K562 (cell line): ENCODE measurements at regions not wholly inside any gene's neighbourhood (a gene's known extent, or its start where the extent isn't known, plus 50 kb on each side); places are given as distances from the start of the nearest gene placed in this dataset.

Experiments used
- ATAC-seq: fragments of 200-7000 bp; cut with Tn5 transposase; 3 replicates; pipeline ENCODE4 v1.9.1; 2020; ENCODE audit warnings: moderate library complexity
- BruUV-seq: library from RNA; stranded (reverse); fragments of 400-500 nt; replicated peaks from 2 replicates; lab custom pipeline; 2021; lab: Mats Ljungman, UMichigan
- CTCF ChIA-PET: fragments of 300-600 bp; formaldehyde crosslinking; extraction: SDS; loops from one replicate; lab custom pipeline; 2021; ENCODE audit warnings: low intra/inter-chr PET ratio; lab: Yijun Ruan, JAX
- POLR2A ChIA-PET: fragments of 300-600, 350-650 bp; sonication (Branson Sonifier 250); formaldehyde crosslinking; extraction: SDS; loops from one replicate; lab custom pipeline; 2021; ENCODE audit warnings: antibody characterized with exemption, inconsistent platforms; lab: Yijun Ruan, JAX
- DNase-seq, 4 experiments: peaks; one replicate each; pipeline versions ENCODE4 v3.0.0 to v3.0.0-alpha.2; 2011 to 2018; ENCODE audit warnings: low spot score in 3 of 4, mixed read lengths in 3 of 4; ENCODE audit errors: extremely low read depth in 1 of 4
- FAIRE-seq: peaks from 2 replicates; lab custom pipeline; 2011; peaks lifted over from hg19 to GRCh38; lab: Jason Lieb, UNC
- H2AFZ ChIP-seq: 2 replicates; pipeline ENCODE4 v1.6.0; 2011; ENCODE audit warnings: low read depth, low read length, control low read depth, inconsistent platforms
- H3K27ac ChIP-seq: fragments of 200-600 bp; 3 replicates; pipeline ENCODE4 v1.8.0; 2011; ENCODE audit warnings: low read depth, mild to moderate bottlenecking, control low read depth, inconsistent platforms, low read length, moderate library complexity, mixed read lengths; ENCODE audit errors: extremely low read depth
- H3K27me3 ChIP-seq, 2 experiments: fragments of 300-600 bp in 1 of 2; 2 replicates in 1 of 2; 3 replicates in 1 of 2; pipeline versions ENCODE4 v1.6.0 to v1.8.0; 2011; ENCODE audit warnings: inconsistent platforms in 2 of 2, low read length in 2 of 2, mild to moderate bottlenecking in 1 of 2, mixed read lengths in 1 of 2, moderate library complexity in 1 of 2; ENCODE audit not compliant: control insufficient read depth in 2 of 2, insufficient read depth in 2 of 2
- H3K36me3 ChIP-seq: fragments of 300-600 bp; 3 replicates; pipeline ENCODE4 v1.8.0; 2011; ENCODE audit warnings: mild to moderate bottlenecking, low read length, inconsistent platforms; ENCODE audit not compliant: control insufficient read depth, insufficient read depth
- H3K4me1 ChIP-seq, 2 experiments: fragments of 200-600 bp in 1 of 2; replicated peaks in 1 of 2; 2 replicates in 1 of 2; 3 replicates in 1 of 2; pipeline versions ENCODE4 v1.5.1 to v1.8.0; 2011; ENCODE audit warnings: inconsistent platforms in 2 of 2, low read length in 2 of 2, mild to moderate bottlenecking in 1 of 2, mixed read lengths in 1 of 2, moderate library complexity in 1 of 2; ENCODE audit not compliant: control insufficient read depth in 2 of 2, insufficient read depth in 2 of 2
- H3K4me2 ChIP-seq: 2 replicates; pipeline ENCODE4 v1.6.1; 2011; ENCODE audit warnings: low read length, control low read depth, inconsistent platforms, mixed read lengths; ENCODE audit not compliant: insufficient read depth
- H3K4me3 ChIP-seq: fragments of 200-600 bp; sonication (generic), shearing (Covaris generic); 2 replicates; pipeline ENCODE4 v1.5.1; 2016; ENCODE audit warnings: control low read depth, inconsistent platforms
- H3K79me2 ChIP-seq: fragments of 200-600 bp; 3 replicates; pipeline ENCODE4 v1.8.0; 2011; ENCODE audit warnings: low read length, inconsistent platforms; ENCODE audit not compliant: control insufficient read depth, insufficient read depth
- H3K9ac ChIP-seq, 2 experiments: 2 replicates each; pipeline versions ENCODE4 v1.6.0 to v1.6.1; 2011; ENCODE audit warnings: low read depth in 2 of 2, low read length in 2 of 2, control low read depth in 1 of 2, inconsistent platforms in 1 of 2, mild to moderate bottlenecking in 1 of 2, mixed read lengths in 1 of 2; ENCODE audit not compliant: insufficient read depth in 1 of 2
- H3K9me1 ChIP-seq: one replicate; pipeline ENCODE4 v1.6.0; 2011; ENCODE audit warnings: inconsistent platforms, mild to moderate bottlenecking, low read length, moderate library complexity; ENCODE audit not compliant: control insufficient read depth, insufficient read depth
- H3K9me3 ChIP-seq: replicated peaks from 2 replicates; pipeline ENCODE4 v1.5.1; 2011; ENCODE audit warnings: low read depth, low read length, inconsistent platforms; ENCODE audit not compliant: control insufficient read depth, insufficient read depth
- H4K20me1 ChIP-seq: replicated peaks from 2 replicates; pipeline ENCODE4 v1.6.1; 2011; ENCODE audit warnings: low read length, inconsistent platforms, mixed read lengths; ENCODE audit not compliant: control insufficient read depth, insufficient read depth
- HNRNPL ChIP-seq: fragments of 200-400 bp; formaldehyde crosslinking; IDR thresholded peaks from 2 replicates; pipeline ENCODE4 v1.6.1; 2017; ENCODE audit warnings: low read depth, mild to moderate bottlenecking, low read length
- KLF1 ChIP-seq: fragments of 450-650 bp; IDR thresholded peaks from 2 replicates; pipeline ENCODE4 v1.6.1; 2016; ENCODE audit warnings: missing genetic modification characterization, missing compliant biosample characterization
- NR2C2 ChIP-seq, 2 experiments: fragments of 200-800 bp in 1 of 2; sonication (Bioruptor generic) in 1 of 2; sonication (generic) in 1 of 2; formaldehyde crosslinking in 1 of 2; IDR thresholded peaks; 2 replicates each; pipeline versions ENCODE4 v1.6.1 to v1.8.0; 2016 to 2022; ENCODE audit warnings: mild to moderate bottlenecking in 1 of 2, missing compliant biosample characterization in 1 of 2, missing genetic modification characterization in 1 of 2, missing genetic modification reagents in 1 of 2
- NR2F6 ChIP-seq: fragments of 450-650 bp; formaldehyde crosslinking; IDR thresholded peaks from 2 replicates; pipeline ENCODE4 v1.4.0; 2020; ENCODE audit warnings: mild to moderate bottlenecking
- RAD21 ChIP-seq, 2 experiments: fragments of 250-450 bp in 1 of 2; fragments of 450-650 bp in 1 of 2; sonication (Bioruptor Pico) in 1 of 2; formaldehyde crosslinking in 1 of 2; IDR thresholded peaks in 1 of 2; conservative IDR thresholded peaks in 1 of 2; 2 replicates each; pipeline versions ENCODE4 v1.4.0 to v1.8.0; 2020 to 2022; ENCODE audit warnings: mild to moderate bottlenecking in 2 of 2, moderate library complexity in 1 of 2
- TBP ChIP-seq: optimal IDR thresholded peaks from 2 replicates; pipeline ENCODE3; 2011; ENCODE audit warnings: low read depth, low read length, improper control_type of control experiment
- TCFL5 ChIP-seq: fragments of 250-450 bp; sonication (Bioruptor Pico); conservative IDR thresholded peaks from 2 replicates; pipeline ENCODE4 v1.6.1; 2021; ENCODE audit warnings: mild to moderate bottlenecking, moderate library complexity, matching md5 sums
- TOE1 ChIP-seq, 2 experiments: fragments of 450-650 bp in 1 of 2; sonication (generic) in 1 of 2; formaldehyde crosslinking in 1 of 2; IDR thresholded peaks; 2 replicates each; pipeline versions ENCODE4 v1.7.1 to v1.8.0; 2016 to 2022; ENCODE audit warnings: borderline replicate concordance in 2 of 2, mild to moderate bottlenecking in 2 of 2, antibody characterized with exemption in 1 of 2, inconsistent platforms in 1 of 2, low read depth in 1 of 2, missing genetic modification reagents in 1 of 2, moderate library complexity in 1 of 2
- ZNF384 ChIP-seq: IDR thresholded peaks from 2 replicates; pipeline ENCODE4 v1.6.1; 2012; ENCODE audit warnings: low read depth, low read length, improper control_type of control experiment
- WGBS: fragments of 100-300 bp; shearing (Covaris generic); methylation state at CpG from one replicate; pipeline ENCODE4 v1.1.6; 2016; ENCODE audit warnings: low coverage, mixed read lengths; ENCODE audit not compliant: insufficient coverage; ENCODE audit errors: missing lambda C conversion rate; 5-methylcytosine and 5-hydroxymethylcytosine counted together
- in situ Hi-C: fragments of 300-500 bp; cut with MboI; formaldehyde crosslinking; loops from 4 replicates; pipeline ENCODE4 v1.15.0; 2018; ENCODE audit warnings: inconsistent platforms, mixed read lengths
- intact Hi-C: fragments of 100-400 bp; cut with micrococcal nuclease; formaldehyde crosslinking; loops from 2 replicates; pipeline ENCODE4 v1.14.2; 2022
- TF ChIP-seq, protein P1 (sequence below): fragments of 250-450 bp; sonication (Bioruptor Pico); IDR thresholded peaks from 2 replicates; pipeline ENCODE4 v1.8.0; 2022; ENCODE audit warnings: inconsistent platforms, mild to moderate bottlenecking, moderate library complexity, borderline replicate concordance
- TF ChIP-seq, protein P2 (sequence below), 3 experiments: IDR thresholded peaks in 2 of 3; conservative IDR thresholded peaks in 1 of 3; 2 replicates each; pipeline ENCODE4 v1.5.1; 2011 to 2012; ENCODE audit warnings: low read length in 3 of 3, mild to moderate bottlenecking in 3 of 3, control low read depth in 2 of 3, improper control_type of control experiment in 1 of 3, inconsistent platforms in 1 of 3, low read depth in 1 of 3, mixed read lengths in 1 of 3, moderate library complexity in 1 of 3; ENCODE audit not compliant: insufficient read depth in 2 of 3
- TF ChIP-seq, protein P3 (sequence below): sonication (generic); formaldehyde crosslinking; IDR thresholded peaks from 2 replicates; pipeline ENCODE4 v1.8.1; 2023; ENCODE audit warnings: missing genetic modification reagents, mild to moderate bottlenecking, borderline replicate concordance

DNA sequence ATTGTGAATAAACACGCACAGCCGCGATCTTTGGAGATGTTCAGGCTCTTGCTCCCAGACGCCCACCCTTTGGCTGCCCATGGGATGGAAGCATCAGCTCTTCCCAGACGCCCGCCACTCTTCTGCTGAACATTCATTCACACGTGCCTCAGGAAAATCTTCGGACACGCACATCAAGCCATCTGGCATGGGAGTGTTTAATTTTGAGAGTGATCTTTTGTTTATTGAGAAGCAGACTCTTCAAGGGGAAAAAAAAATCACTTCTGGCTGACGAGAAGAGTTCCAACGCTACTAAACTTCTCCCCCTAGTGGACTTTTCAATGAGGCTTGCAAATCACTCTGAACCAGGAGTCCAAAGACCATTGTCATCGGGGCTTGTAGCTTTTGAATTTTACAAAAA is 62.0 kb upstream of the NUDT7 start:
- BruUV-seq: no TSS peak
- Histone ChIP-seq H3K9me1 (no peaks in the 10 kb centered on the region), H3K27ac (no peak overlapping the region), H3K9me3 (no peaks in the 10 kb centered on the region), H3K9ac (no peak overlapping the region), H3K36me3 (no peaks in the 10 kb centered on the region), H2AFZ (no peak overlapping the region), H3K4me1 (no peaks in the 10 kb centered on the region; a peak in 1 of 5 replicates), H3K4me3 (no peak overlapping the region), H3K79me2 (no peaks in the 10 kb centered on the region), H3K27me3 (no peaks in the 10 kb centered on the region; a peak in 2 of 5 replicates), H3K4me2 (no peak overlapping the region), H4K20me1 (no peaks in the 10 kb centered on the region)
- WGBS: 0% methylated on average over 12 of the region's 12 CpGs
- peak; percentile 9 to 18 (median 14) for DNase-seq
- ChIA-PET POLR2A (no interaction called here), CTCF (interaction anchor here (0.8 to 1.2 kb wide), 3 partner anchors 62 to 424 kb away, joined by 3 to 9 read pairs (median 4); no protein-coding TSS in a partner anchor)
- intact Hi-C loops (loop anchor here (5.0 kb wide), 1 partner anchor 423 kb away; no protein-coding TSS in a partner anchor), in situ Hi-C loops (no loop called here)
- ATAC-seq: 0 out of 3 replicates have a peak, but pooled peaks have one; percentile 47
- no peak for FAIRE-seq
- TF ChIP-seq NR2C2 (CRISPR knock-in tag; IDR thresholded peaks at IDR 0.05) (no peak), NR2C2 (tag; IDR thresholded peaks at IDR 0.05) (no peak), TBP (no peak), TCFL5 (no peak), TOE1 (IDR thresholded peaks at IDR 0.05; ENCODE audit: borderline replicate concordance) (no peak), TOE1 (CRISPR knock-in tag; IDR thresholded peaks at IDR 0.05; ENCODE audit: borderline replicate concordance, low read depth) (no peak), KLF1 (tag) (no peak), NR2F6 (CRISPR knock-in tag) (no peak), HNRNPL (no peak), ZNF384 (peak; percentile 23; the same call in 1 of the 2 replicates), RAD21 (CRISPR knock-in tag; conservative IDR thresholded peaks at IDR 0.05 in 1 of 2, IDR thresholded peaks at IDR 0.05 in 1 of 2) (peak; percentile 27 to 38; a peak in 3 of 4 replicates)
- TF ChIP-seq, protein P1, sequence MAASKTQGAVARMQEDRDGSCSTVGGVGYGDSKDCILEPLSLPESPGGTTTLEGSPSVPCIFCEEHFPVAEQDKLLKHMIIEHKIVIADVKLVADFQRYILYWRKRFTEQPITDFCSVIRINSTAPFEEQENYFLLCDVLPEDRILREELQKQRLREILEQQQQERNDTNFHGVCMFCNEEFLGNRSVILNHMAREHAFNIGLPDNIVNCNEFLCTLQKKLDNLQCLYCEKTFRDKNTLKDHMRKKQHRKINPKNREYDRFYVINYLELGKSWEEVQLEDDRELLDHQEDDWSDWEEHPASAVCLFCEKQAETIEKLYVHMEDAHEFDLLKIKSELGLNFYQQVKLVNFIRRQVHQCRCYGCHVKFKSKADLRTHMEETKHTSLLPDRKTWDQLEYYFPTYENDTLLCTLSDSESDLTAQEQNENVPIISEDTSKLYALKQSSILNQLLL: no peak
- TF ChIP-seq, protein P2, sequence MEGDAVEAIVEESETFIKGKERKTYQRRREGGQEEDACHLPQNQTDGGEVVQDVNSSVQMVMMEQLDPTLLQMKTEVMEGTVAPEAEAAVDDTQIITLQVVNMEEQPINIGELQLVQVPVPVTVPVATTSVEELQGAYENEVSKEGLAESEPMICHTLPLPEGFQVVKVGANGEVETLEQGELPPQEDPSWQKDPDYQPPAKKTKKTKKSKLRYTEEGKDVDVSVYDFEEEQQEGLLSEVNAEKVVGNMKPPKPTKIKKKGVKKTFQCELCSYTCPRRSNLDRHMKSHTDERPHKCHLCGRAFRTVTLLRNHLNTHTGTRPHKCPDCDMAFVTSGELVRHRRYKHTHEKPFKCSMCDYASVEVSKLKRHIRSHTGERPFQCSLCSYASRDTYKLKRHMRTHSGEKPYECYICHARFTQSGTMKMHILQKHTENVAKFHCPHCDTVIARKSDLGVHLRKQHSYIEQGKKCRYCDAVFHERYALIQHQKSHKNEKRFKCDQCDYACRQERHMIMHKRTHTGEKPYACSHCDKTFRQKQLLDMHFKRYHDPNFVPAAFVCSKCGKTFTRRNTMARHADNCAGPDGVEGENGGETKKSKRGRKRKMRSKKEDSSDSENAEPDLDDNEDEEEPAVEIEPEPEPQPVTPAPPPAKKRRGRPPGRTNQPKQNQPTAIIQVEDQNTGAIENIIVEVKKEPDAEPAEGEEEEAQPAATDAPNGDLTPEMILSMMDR (IDR thresholded peaks at IDR 0.05 in 2 of 3, conservative IDR thresholded peaks at IDR 0.05 in 1 of 3; ENCODE audit: insufficient read depth in 2 of 3, low read depth in 1 of 3, low read length in 3 of 3): peak; percentile 37 to 51 (median 39); a peak in 4 of 6 replicates
- TF ChIP-seq, protein P3, sequence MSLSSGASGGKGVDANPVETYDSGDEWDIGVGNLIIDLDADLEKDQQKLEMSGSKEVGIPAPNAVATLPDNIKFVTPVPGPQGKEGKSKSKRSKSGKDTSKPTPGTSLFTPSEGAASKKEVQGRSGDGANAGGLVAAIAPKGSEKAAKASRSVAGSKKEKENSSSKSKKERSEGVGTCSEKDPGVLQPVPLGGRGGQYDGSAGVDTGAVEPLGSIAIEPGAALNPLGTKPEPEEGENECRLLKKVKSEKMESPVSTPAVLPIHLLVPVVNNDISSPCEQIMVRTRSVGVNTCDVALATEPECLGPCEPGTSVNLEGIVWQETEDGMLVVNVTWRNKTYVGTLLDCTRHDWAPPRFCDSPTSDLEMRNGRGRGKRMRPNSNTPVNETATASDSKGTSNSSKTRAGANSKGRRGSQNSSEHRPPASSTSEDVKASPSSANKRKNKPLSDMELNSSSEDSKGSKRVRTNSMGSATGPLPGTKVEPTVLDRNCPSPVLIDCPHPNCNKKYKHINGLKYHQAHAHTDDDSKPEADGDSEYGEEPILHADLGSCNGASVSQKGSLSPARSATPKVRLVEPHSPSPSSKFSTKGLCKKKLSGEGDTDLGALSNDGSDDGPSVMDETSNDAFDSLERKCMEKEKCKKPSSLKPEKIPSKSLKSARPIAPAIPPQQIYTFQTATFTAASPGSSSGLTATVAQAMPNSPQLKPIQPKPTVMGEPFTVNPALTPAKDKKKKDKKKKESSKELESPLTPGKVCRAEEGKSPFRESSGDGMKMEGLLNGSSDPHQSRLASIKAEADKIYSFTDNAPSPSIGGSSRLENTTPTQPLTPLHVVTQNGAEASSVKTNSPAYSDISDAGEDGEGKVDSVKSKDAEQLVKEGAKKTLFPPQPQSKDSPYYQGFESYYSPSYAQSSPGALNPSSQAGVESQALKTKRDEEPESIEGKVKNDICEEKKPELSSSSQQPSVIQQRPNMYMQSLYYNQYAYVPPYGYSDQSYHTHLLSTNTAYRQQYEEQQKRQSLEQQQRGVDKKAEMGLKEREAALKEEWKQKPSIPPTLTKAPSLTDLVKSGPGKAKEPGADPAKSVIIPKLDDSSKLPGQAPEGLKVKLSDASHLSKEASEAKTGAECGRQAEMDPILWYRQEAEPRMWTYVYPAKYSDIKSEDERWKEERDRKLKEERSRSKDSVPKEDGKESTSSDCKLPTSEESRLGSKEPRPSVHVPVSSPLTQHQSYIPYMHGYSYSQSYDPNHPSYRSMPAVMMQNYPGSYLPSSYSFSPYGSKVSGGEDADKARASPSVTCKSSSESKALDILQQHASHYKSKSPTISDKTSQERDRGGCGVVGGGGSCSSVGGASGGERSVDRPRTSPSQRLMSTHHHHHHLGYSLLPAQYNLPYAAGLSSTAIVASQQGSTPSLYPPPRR (CRISPR knock-in tag): no peak
